GM19043 (cell line): ENCODE measurements at regions not wholly inside any gene's neighbourhood (a gene's known extent, or its start where the extent isn't known, plus 50 kb on each side); places are given as distances from the start of the nearest gene placed in this dataset.
"Not testable (repeated sequence)": the region's sequence is repeated elsewhere in the genome, so short reads cannot be mapped to it uniquely, and the experiment has no call there.

ENCODE experiments used
- ATAC-seq: cut with Tn5 transposase; IDR thresholded peaks from one replicate; pipeline ENCODE4 v1.9.1; 2021; ENCODE audit warnings: low read depth; ENCODE audit not compliant: unreplicated experiment

- no peak for ATAC-seq
Measured at GRCh38 chr1:61028136-61028535, 54.2 kb upstream of the NFIA start.

GRCh38 chr1:61018068-61018467 is 64.3 kb upstream of the NFIA start:
- not testable (repeated sequence) for ATAC-seq

GRCh38 chr1:61017651-61018050 is 64.7 kb upstream of the NFIA start:
- no peak for ATAC-seq

- ATAC-seq, result no peak
Measured at GRCh38 chr1:61013946-61014667, 68.3 kb upstream of the NFIA start.

GRCh38 chr1:61013189-61013945 is 69.0 kb upstream of the NFIA start:
- no peak for ATAC-seq

GRCh38 chr1:61012341-61012761 is 70.0 kb upstream of the NFIA start:
- ATAC-seq, result no peak

- no peak for ATAC-seq
Measured at GRCh38 chr1:61011561-61012263, 70.6 kb upstream of the NFIA start.

- ATAC-seq, result no peak
Measured at GRCh38 chr1:61007534-61008364, 74.6 kb upstream of the NFIA start.

GRCh38 chr1:61005614-61006580 is 76.5 kb upstream of the NFIA start:
- no peak for ATAC-seq

- no peak for ATAC-seq
Measured at GRCh38 chr1:61004262-61005003, 77.9 kb upstream of the NFIA start.

GRCh38 chr1:61000327-61000726 is 82.0 kb upstream of the NFIA start:
- ATAC-seq, result no peak

- ATAC-seq, result no peak
Measured at GRCh38 chr1:60998786-60999185, 83.6 kb upstream of the NFIA start.

- no peak for ATAC-seq
Measured at GRCh38 chr1:60994828-60995492, 87.4 kb upstream of the NFIA start.

- no peak for ATAC-seq
Measured at GRCh38 chr1:60994369-60994768, 88.0 kb upstream of the NFIA start.

GRCh38 chr1:60992165-60992564 is 90.2 kb upstream of the NFIA start:
- no peak for ATAC-seq

- ATAC-seq, result no peak
Measured at GRCh38 chr1:60990714-60991090, 91.7 kb upstream of the NFIA start.

GRCh38 chr1:60989749-60990713 is 92.3 kb upstream of the NFIA start:
- no peak for ATAC-seq
